ENCODE measurements at regions not wholly inside any gene's neighbourhood (a gene's known extent, or its start where the extent isn't known, plus 50 kb on each side); places are given as distances from the start of the nearest gene placed in this dataset.

DNA sequence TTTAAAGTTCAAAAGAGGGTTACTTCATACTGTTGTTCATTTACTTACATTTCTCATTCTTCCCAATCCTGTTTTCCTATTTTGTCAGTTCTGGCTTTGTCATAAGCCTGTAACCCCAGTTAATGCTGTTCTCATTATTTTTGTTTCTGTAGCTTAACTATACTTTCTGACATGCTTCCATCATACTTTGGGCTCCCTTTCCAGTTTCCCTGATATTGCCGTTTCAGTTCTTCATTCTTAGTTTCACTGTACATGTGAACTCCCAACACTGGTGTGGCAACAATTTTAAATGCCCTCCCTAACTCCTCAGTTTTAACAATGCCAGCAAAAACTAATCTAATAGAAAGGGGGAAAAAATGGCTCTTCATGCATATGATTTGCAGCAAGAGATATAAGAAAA lies 456.7 kb downstream of the LMO4 start:
- no peak for DNase-seq
- no peaks in the 10 kb centered on the region for H3K27me3 ChIP-seq (replicated peaks)
- in situ Hi-C loops (cut with HindIII; ENCODE audit: low pct_ligation_motif_present, low sequenced_read_pairs), result no loop called here
- no peaks in the 10 kb centered on the region for H3K36me3 ChIP-seq (replicated peaks)
- TF ChIP-seq, protein P1, sequence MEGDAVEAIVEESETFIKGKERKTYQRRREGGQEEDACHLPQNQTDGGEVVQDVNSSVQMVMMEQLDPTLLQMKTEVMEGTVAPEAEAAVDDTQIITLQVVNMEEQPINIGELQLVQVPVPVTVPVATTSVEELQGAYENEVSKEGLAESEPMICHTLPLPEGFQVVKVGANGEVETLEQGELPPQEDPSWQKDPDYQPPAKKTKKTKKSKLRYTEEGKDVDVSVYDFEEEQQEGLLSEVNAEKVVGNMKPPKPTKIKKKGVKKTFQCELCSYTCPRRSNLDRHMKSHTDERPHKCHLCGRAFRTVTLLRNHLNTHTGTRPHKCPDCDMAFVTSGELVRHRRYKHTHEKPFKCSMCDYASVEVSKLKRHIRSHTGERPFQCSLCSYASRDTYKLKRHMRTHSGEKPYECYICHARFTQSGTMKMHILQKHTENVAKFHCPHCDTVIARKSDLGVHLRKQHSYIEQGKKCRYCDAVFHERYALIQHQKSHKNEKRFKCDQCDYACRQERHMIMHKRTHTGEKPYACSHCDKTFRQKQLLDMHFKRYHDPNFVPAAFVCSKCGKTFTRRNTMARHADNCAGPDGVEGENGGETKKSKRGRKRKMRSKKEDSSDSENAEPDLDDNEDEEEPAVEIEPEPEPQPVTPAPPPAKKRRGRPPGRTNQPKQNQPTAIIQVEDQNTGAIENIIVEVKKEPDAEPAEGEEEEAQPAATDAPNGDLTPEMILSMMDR (IDR thresholded peaks at IDR 0.05; ENCODE audit: low read depth, low read length, missing control alignments), result no peak
- H3K27ac ChIP-seq, result no peak overlapping the region
- no peak overlapping the region for H3K4me3 ChIP-seq (ENCODE audit: low read depth, low read length)

DNA sequence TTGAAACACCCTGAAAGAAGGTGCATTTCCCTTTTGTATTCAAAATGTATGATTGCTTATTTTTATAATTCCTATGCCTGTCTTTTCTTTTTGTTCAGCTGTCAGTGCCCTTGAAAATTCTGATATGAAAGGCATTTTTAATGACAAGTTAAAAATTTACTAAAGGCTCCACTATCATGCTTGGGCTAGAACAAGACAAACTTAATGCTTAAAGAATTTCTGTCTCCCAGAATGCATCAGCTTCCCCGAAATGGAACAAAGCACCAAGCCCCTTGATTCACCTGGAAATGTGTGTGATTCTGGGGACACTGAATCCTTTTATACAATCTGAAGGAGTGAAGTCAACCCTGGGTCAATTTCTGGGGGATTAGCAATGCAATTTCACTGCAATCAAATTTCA lies 457.5 kb downstream of the LMO4 start:
- no peak overlapping the region for H3K4me3 ChIP-seq (ENCODE audit: low read depth, low read length)
- H3K27ac ChIP-seq, result no peak overlapping the region
- in situ Hi-C loops (cut with HindIII; ENCODE audit: low pct_ligation_motif_present, low sequenced_read_pairs), result no loop called here
- TF ChIP-seq, protein P1 (IDR thresholded peaks at IDR 0.05; ENCODE audit: low read depth, low read length, missing control alignments), result no peak
- H3K27me3 ChIP-seq (replicated peaks), result no peaks in the 10 kb centered on the region
- H3K36me3 ChIP-seq (replicated peaks), result no peaks in the 10 kb centered on the region
- DNase-seq, result no peak

DNA sequence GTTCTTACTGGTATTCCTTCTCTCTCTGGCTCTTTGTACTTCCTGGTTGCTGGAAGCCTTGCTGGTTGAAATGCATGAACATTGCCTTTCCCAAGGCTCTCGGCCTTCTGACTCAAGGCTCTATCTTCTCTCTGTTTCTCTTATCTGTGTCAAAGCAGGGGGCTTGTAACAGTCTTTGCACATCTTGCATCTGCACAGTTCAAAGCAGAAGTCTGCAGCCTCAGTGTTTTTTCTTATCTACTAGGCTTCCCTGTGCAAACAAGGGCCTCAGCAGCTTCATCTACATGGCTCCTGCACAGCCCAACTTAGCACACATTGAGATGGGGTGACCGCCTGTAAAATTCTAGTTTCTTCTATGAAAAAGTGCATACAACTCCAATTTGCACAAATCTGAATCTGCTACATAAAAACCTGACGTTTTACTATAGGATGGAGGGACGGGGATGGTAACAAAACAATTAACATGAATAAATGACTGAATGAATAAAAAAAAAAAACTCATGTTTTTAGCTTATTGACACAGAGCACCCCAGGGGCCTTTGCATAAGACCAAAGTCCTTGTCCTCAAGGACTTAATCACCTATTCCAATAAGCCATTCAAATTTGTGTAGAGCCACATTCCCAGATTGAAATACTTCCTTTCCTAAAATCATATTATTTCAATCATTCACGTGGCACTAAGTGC lies 458.3 kb downstream of the LMO4 start:
- no peak for DNase-seq
- H3K4me3 ChIP-seq (ENCODE audit: low read depth, low read length), result no peak overlapping the region
- in situ Hi-C loops (cut with HindIII; ENCODE audit: low pct_ligation_motif_present, low sequenced_read_pairs), result no loop called here
- no peaks in the 10 kb centered on the region for H3K27me3 ChIP-seq (replicated peaks)
- no peak overlapping the region for H3K27ac ChIP-seq
- TF ChIP-seq, protein P1 (IDR thresholded peaks at IDR 0.05; ENCODE audit: low read depth, low read length, missing control alignments), result no peak
- no peaks in the 10 kb centered on the region for H3K36me3 ChIP-seq (replicated peaks)

DNA sequence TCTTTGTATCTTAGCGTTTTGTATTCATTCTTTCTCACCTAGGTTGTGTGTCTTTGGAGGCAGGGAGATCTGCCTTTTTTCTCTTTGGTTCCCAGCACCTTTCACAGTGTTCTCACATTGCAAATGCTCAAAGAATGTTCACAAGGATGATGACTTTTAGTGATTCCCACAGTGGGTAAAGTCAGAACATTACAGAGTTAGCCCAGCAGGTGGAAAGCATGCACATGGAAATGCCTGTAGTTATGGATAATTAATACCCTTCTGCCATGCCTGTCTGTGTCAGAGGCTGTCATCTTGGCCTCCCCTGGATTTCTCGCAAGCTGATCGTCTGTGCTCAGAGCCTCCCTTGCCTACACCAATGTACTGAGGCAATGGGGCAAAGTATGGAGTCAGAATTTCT lies 458.9 kb downstream of the LMO4 start:
- TF ChIP-seq, protein P1 (IDR thresholded peaks at IDR 0.05; ENCODE audit: low read depth, low read length, missing control alignments), result peak; percentile 16
- no peak overlapping the region for H3K4me3 ChIP-seq (ENCODE audit: low read depth, low read length)
- no peaks in the 10 kb centered on the region for H3K27me3 ChIP-seq (replicated peaks)
- peak; percentile 11 for DNase-seq
- H3K36me3 ChIP-seq (replicated peaks), result no peaks in the 10 kb centered on the region
- in situ Hi-C loops (cut with HindIII; ENCODE audit: low pct_ligation_motif_present, low sequenced_read_pairs), result no loop called here
- no peak overlapping the region for H3K27ac ChIP-seq

DNA sequence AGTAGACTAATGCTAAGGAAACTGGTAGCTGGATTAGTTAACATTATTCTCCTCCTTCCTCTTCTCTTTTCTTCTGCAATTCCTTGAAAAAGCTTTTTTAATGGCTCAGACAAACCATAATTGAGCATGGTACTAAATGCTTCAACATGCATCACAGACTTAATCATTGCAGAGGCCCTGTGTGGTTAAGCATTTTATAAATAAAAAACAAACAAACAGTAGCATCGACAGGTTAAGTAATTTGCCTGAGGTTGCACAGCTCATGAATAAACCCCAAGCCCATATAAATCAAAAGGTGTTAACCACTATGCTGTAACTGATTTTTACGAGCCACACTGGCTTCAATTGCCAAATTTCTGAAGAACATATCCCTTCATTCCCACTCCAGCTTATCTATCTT lies 462.1 kb downstream of the LMO4 start:
- TF ChIP-seq, protein P1 (IDR thresholded peaks at IDR 0.05; ENCODE audit: low read depth, low read length, missing control alignments), result no peak
- in situ Hi-C loops (cut with HindIII; ENCODE audit: low pct_ligation_motif_present, low sequenced_read_pairs), result no loop called here
- no peak for DNase-seq

More for the DNA sequence above, 462.1 kb downstream of the LMO4 start:
- H3K27me3 ChIP-seq (replicated peaks), result no peaks in the 10 kb centered on the region
- H3K4me3 ChIP-seq (ENCODE audit: low read depth, low read length), result no peak overlapping the region
- no peak overlapping the region for H3K27ac ChIP-seq
- H3K36me3 ChIP-seq (replicated peaks), result no peaks in the 10 kb centered on the region

All from brain microvascular endothelial cell (primary cell).